HAP-1 (cell line): ENCODE measurements at regions not wholly inside any gene's neighbourhood (a gene's known extent, or its start where the extent isn't known, plus 50 kb on each side); places are given as distances from the start of the nearest gene placed in this dataset.

Experiments used
- DNase-seq, 2 experiments: peaks; one replicate each; pipeline ENCODE4 v3.0.0-alpha.2; 2016 to 2020; ENCODE audit warnings: low spot score in 2 of 2
- H3K27me3 ChIP-seq: fragments of 250-450 bp; sonication (Bioruptor Pico); 2 replicates; pipeline ENCODE4 v1.5.1; 2020; ENCODE audit warnings: low read depth, mild to moderate bottlenecking, moderate library complexity
- H3K36me3 ChIP-seq: fragments of 250-450 bp; sonication (Bioruptor Pico); replicated peaks from 2 replicates; pipeline ENCODE4 v1.5.1; 2020; ENCODE audit warnings: mild to moderate bottlenecking
- H3K4me1 ChIP-seq: fragments of 250-450 bp; sonication (Bioruptor Pico); 2 replicates; pipeline ENCODE4 v1.5.1; 2020; ENCODE audit warnings: mild to moderate bottlenecking
- H3K4me3 ChIP-seq: fragments of 250-450 bp; sonication (Bioruptor Pico); 2 replicates; pipeline ENCODE4 v1.5.1; 2020; ENCODE audit warnings: mild to moderate bottlenecking, moderate library complexity
- H3K9me3 ChIP-seq: fragments of 250-450 bp; sonication (Bioruptor Pico); 2 replicates; pipeline ENCODE4 v1.5.1; 2020; ENCODE audit warnings: mild to moderate bottlenecking, moderate library complexity
- in situ Hi-C: fragments of 300-500 bp; cut with MboI; formaldehyde crosslinking; loops from 3 replicates; pipeline ENCODE4 v1.14.3; 2020; ENCODE audit warnings: low sequenced_read_pairs, inconsistent platforms, mixed read lengths

GRCh38 chr10:121158988-121159579 lies 307.9 kb downstream of the WDR11 start:
- no peaks in the 10 kb centered on the region for H3K9me3 ChIP-seq
- no peak for DNase-seq
- H3K4me1 ChIP-seq = peaks cover 3% of the 10 kb centered on the region
- H3K36me3 ChIP-seq = no peaks in the 10 kb centered on the region
- in situ Hi-C loops = no loop called here
- H3K4me3 ChIP-seq = no peak overlapping the region
- peaks cover 7% of the 10 kb centered on the region; the same call in 1 of the 2 replicates for H3K27me3 ChIP-seq

- H3K27me3 ChIP-seq = peaks cover 7% of the 10 kb centered on the region; the same call in 1 of the 2 replicates
- in situ Hi-C loops = no loop called here
- H3K36me3 ChIP-seq = no peaks in the 10 kb centered on the region
- H3K4me1 ChIP-seq = peaks cover 3% of the 10 kb centered on the region
- no peak for DNase-seq
- H3K9me3 ChIP-seq = no peaks in the 10 kb centered on the region
- no peak overlapping the region for H3K4me3 ChIP-seq
Observed at GRCh38 chr10:121159670-121160069, 308.5 kb downstream of the WDR11 start.

DNA sequence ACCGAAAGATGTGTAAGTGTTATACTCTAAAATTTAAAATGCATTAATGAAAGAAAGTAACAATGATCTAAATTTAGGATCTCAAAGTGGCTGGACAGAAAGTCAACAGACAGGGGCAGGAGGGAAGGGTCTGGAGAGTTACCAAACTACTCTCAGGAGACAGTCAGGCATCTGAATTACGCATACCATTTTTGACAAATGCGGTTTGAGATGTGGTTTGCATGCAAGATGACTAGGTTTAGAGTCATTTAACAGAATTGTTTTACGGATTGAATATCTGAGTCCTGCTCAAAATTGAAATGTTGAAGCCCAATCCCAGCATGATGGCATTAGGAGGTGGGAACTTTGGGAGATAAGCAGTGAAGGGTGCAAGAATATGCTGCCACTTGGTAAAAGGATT lies 314.1 kb downstream of the WDR11 start:
- H3K9me3 ChIP-seq = no peaks in the 10 kb centered on the region
- peaks cover 7% of the 10 kb centered on the region; the same call in 1 of the 2 replicates for H3K27me3 ChIP-seq
- DNase-seq = no peak
- H3K36me3 ChIP-seq = no peaks in the 10 kb centered on the region
- no peaks in the 10 kb centered on the region for H3K4me1 ChIP-seq
- H3K4me3 ChIP-seq = no peak overlapping the region
- in situ Hi-C loops = no loop called here

GRCh38 chr10:121167534-121168243 lies 316.5 kb downstream of the WDR11 start:
- no peak for DNase-seq
- Histone ChIP-seq H3K4me1 (no peaks in the 10 kb centered on the region), H3K4me3 (no peak overlapping the region), H3K9me3 (no peaks in the 10 kb centered on the region), H3K27me3 (peaks cover 5% of the 10 kb centered on the region; the same call in 1 of the 2 replicates), H3K36me3 (no peaks in the 10 kb centered on the region)
- in situ Hi-C loops = no loop called here

- Histone ChIP-seq H3K4me3 (no peak overlapping the region), H3K27me3 (no peaks in the 10 kb centered on the region), H3K4me1 (no peaks in the 10 kb centered on the region), H3K36me3 (no peaks in the 10 kb centered on the region), H3K9me3 (no peaks in the 10 kb centered on the region)
- in situ Hi-C loops = no loop called here
- DNase-seq = peak in 1 of 2 experiments; percentile 26
Observed at GRCh38 chr10:121168545-121169216, 317.5 kb downstream of the WDR11 start.

DNA sequence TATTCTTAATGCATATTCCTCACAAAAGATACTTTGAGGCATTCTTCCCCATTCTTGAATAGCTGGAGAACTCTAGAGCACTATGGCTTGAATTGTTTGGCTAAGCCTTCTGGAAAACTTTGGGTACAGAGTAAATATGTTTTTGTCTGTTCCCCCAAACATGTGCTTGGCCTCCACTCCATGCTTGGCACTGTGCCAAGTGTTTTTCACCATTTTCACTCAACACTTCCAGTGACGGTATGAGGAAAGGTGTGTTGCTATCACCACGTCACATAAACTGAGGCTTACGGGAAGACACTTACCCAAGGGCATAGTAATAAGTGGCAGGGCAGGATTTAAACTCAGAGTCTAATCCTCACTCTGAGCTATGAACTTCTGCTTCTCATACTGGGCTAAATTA lies 318.2 kb downstream of the WDR11 start:
- DNase-seq = no peak
- no peaks in the 10 kb centered on the region for H3K4me1 ChIP-seq
- no peaks in the 10 kb centered on the region for H3K36me3 ChIP-seq
- in situ Hi-C loops = no loop called here
- H3K27me3 ChIP-seq = no peaks in the 10 kb centered on the region
- no peaks in the 10 kb centered on the region for H3K9me3 ChIP-seq
- H3K4me3 ChIP-seq = no peak overlapping the region

GRCh38 chr10:121171825-121172787 lies 320.9 kb downstream of the WDR11 start:
- no peak overlapping the region for H3K4me3 ChIP-seq
- H3K9me3 ChIP-seq = no peaks in the 10 kb centered on the region
- H3K27me3 ChIP-seq = no peaks in the 10 kb centered on the region
- DNase-seq = no peak
- no peaks in the 10 kb centered on the region for H3K36me3 ChIP-seq
- no peaks in the 10 kb centered on the region for H3K4me1 ChIP-seq
- in situ Hi-C loops = no loop called here

GRCh38 chr10:121179006-121179405 lies 327.8 kb downstream of the WDR11 start:
- in situ Hi-C loops = no loop called here
- H3K4me3 ChIP-seq = no peak overlapping the region
- H3K4me1 ChIP-seq = no peaks in the 10 kb centered on the region
- no peaks in the 10 kb centered on the region for H3K9me3 ChIP-seq
- no peak for DNase-seq
- H3K36me3 ChIP-seq = no peaks in the 10 kb centered on the region
- H3K27me3 ChIP-seq = no peaks in the 10 kb centered on the region

DNA sequence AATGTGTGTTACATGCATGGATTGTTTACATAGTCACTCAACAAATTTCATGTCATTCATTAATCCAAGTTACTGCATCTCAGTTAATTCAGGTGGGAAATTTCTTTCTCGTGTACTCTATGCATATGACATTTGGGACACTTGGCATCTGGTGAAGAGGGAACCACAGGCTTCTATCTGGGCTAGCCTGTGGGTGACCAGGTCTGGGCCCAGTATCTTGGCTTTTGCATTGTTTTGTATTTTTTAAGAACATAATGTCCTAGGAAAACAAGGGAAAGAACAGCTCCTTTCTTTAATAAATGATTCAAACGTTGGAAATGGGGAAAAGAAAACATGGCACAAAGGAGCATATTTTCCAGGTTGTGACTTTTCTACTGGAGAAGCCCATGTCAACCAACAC lies 331.1 kb downstream of the WDR11 start:
- H3K36me3 ChIP-seq = no peaks in the 10 kb centered on the region

GRCh38 chr10:121183236-121183635 lies 332.1 kb downstream of the WDR11 start:
- Histone ChIP-seq H3K27me3 (no peaks in the 10 kb centered on the region), H3K4me1 (peaks cover 4% of the 10 kb centered on the region), H3K9me3 (no peaks in the 10 kb centered on the region), H3K4me3 (no peak overlapping the region), H3K36me3 (no peaks in the 10 kb centered on the region)
- no peak for DNase-seq
- in situ Hi-C loops = no loop called here

More for the DNA sequence above, 331.1 kb downstream of the WDR11 start:
- H3K4me1 ChIP-seq = no peaks in the 10 kb centered on the region; the same call in 1 of the 2 replicates
- no peaks in the 10 kb centered on the region for H3K9me3 ChIP-seq
- no peak overlapping the region for H3K4me3 ChIP-seq
- DNase-seq = no peak
- in situ Hi-C loops = no loop called here
- H3K27me3 ChIP-seq = no peaks in the 10 kb centered on the region

DNA sequence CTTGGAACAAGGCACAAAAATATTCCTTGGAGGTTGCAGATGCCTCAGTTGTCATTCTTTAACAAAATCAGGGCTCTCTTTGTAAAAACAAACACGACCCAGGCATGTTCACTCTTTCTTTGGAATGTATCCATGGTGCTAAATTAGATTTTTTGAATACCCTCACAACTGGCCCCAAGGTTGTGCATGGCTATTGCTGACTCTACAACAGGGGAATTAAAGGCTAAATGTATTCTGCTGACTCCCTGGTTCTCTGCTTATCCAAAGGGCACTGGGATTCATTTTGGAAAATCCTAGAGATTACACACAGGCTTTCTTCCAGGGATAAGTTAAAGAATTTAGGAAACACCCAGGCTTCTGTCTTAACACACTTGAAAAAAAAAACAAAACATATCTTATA lies 332.5 kb downstream of the WDR11 start:
- no peak overlapping the region for H3K4me3 ChIP-seq

DNA sequence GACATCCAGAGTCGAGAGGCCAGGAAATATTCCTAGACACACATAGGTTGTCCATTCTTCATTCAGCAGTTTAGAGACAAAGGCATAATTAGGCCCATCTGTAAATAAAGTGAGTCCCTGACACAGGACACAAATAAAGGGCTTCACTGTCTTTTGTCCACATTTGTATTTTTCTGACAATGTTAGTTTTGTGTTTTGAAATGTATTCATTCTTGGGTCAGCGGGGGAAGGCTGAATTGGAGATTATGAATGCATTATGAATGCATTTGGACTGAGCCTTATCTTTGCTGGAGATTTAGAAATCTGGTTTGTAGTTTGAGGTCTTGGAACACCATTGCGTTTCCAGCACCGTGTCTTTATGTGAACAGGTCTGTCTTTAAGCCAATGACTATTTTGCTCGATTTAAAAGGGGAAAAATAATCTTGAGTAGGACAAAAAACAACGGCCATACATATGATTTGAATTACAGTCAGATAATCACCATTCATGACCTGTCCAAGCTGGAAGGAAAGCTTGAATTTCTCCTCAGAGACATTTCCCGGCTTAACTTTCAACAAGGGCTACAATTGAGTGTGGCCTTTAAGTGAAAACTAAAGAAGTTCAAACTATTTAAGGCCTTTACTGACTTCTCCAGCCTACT lies 334.8 kb downstream of the WDR11 start:
- Histone ChIP-seq H3K4me1 (peaks cover 10% of the 10 kb centered on the region), H3K9me3 (no peaks in the 10 kb centered on the region), H3K4me3 (no peak overlapping the region), H3K27me3 (no peaks in the 10 kb centered on the region), H3K36me3 (no peaks in the 10 kb centered on the region)
- DNase-seq = no peak
- in situ Hi-C loops = no loop called here

More for the DNA sequence above, 332.5 kb downstream of the WDR11 start:
- peaks cover 9% of the 10 kb centered on the region for H3K4me1 ChIP-seq
- in situ Hi-C loops = no loop called here
- no peak for DNase-seq
- no peaks in the 10 kb centered on the region for H3K9me3 ChIP-seq
- no peaks in the 10 kb centered on the region for H3K36me3 ChIP-seq
- H3K27me3 ChIP-seq = no peaks in the 10 kb centered on the region

GRCh38 chr10:121187391-121187790 lies 336.2 kb downstream of the WDR11 start:
- Histone ChIP-seq H3K9me3 (no peaks in the 10 kb centered on the region), H3K27me3 (no peaks in the 10 kb centered on the region), H3K4me1 (peaks cover 10% of the 10 kb centered on the region), H3K36me3 (no peaks in the 10 kb centered on the region), H3K4me3 (no peak overlapping the region)
- in situ Hi-C loops = no loop called here
- no peak for DNase-seq
